Hepatocyte (in vitro differentiated cells): ENCODE measurements at regions not wholly inside any gene's neighbourhood (a gene's known extent, or its start where the extent isn't known, plus 50 kb on each side); places are given as distances from the start of the nearest gene placed in this dataset.

Experiments used
- EZH2 ChIP-seq: fragments of 200-600 bp; sonication (generic); IDR thresholded peaks from 2 replicates; pipeline ENCODE4 v1.6.1; 2016; ENCODE audit warnings: antibody characterized with exemption, mild to moderate bottlenecking, borderline replicate concordance
- EZH2phosphoT487 ChIP-seq: fragments of 200-600 bp; sonication (generic); IDR thresholded peaks from one replicate; pipeline ENCODE4 v1.6.1; 2018; ENCODE audit warnings: antibody characterized with exemption, mild to moderate bottlenecking, low read depth, moderate library complexity; ENCODE audit not compliant: unreplicated experiment, severe bottlenecking
- TF ChIP-seq, protein P1 (sequence below): fragments of 200-600 bp; sonication (generic); IDR thresholded peaks from 2 replicates; pipeline ENCODE4 v1.5.1; 2016; ENCODE audit warnings: antibody characterized with exemption, mild to moderate bottlenecking; ENCODE audit not compliant: poor library complexity

DNA sequence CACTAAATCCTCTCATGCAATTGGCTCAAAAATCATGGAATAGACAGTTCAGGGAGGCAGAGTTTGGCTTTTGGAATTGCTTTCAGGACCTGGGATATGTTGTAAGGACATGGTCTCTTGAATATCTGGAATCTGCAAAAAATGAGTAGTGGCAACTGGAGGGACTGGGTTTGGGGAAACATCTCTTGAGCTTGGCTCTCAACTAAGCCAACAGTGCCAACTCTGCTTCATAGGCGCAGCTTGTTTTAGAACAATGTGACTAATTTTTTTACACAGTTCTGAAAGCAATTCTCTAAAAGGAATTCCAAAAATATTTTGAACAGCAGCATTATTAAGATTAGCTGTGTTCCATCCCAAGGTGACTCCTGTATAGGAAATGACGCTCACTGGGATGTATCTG, 121.5 kb upstream of the DPP6 start:
- TF ChIP-seq EZH2phosphoT487, result no peak
- TF ChIP-seq, protein P1, sequence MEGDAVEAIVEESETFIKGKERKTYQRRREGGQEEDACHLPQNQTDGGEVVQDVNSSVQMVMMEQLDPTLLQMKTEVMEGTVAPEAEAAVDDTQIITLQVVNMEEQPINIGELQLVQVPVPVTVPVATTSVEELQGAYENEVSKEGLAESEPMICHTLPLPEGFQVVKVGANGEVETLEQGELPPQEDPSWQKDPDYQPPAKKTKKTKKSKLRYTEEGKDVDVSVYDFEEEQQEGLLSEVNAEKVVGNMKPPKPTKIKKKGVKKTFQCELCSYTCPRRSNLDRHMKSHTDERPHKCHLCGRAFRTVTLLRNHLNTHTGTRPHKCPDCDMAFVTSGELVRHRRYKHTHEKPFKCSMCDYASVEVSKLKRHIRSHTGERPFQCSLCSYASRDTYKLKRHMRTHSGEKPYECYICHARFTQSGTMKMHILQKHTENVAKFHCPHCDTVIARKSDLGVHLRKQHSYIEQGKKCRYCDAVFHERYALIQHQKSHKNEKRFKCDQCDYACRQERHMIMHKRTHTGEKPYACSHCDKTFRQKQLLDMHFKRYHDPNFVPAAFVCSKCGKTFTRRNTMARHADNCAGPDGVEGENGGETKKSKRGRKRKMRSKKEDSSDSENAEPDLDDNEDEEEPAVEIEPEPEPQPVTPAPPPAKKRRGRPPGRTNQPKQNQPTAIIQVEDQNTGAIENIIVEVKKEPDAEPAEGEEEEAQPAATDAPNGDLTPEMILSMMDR, result no peak
- no peak for TF ChIP-seq EZH2
